K562 (cell line): ENCODE measurements at regions not wholly inside any gene's neighbourhood (a gene's known extent, or its start where the extent isn't known, plus 50 kb on each side); places are given as distances from the start of the nearest gene placed in this dataset.

Experiments
- CBX8 ChIP-seq: fragments of 200-600 bp; sonication (generic); IDR thresholded peaks from 2 replicates; pipeline ENCODE4 v1.6.1; 2012; ENCODE audit warnings: borderline replicate concordance, mixed run types, low read depth, mild to moderate bottlenecking, moderate library complexity, mixed read lengths, low read length, control low read depth, inconsistent platforms; ENCODE audit not compliant: poor library complexity, severe bottlenecking; ENCODE audit errors: extremely low read depth
- CSDE1 ChIP-seq, 2 experiments: fragments of 450-650 bp; IDR thresholded peaks; 2 replicates each; pipeline ENCODE4 v1.6.1; 2016; ENCODE audit warnings: mild to moderate bottlenecking in 1 of 2
- EHMT2 ChIP-seq: fragments of 450-650 bp; IDR thresholded peaks from 2 replicates; pipeline ENCODE4 v1.6.1; 2018; ENCODE audit warnings: antibody characterized with exemption
- FOXA3 ChIP-seq, 2 experiments: fragments of 450-650 bp in 1 of 2; sonication (generic) in 1 of 2; formaldehyde crosslinking; IDR thresholded peaks in 1 of 2; conservative IDR thresholded peaks in 1 of 2; 2 replicates each; pipeline versions ENCODE4 v1.4.0 to v1.8.0; 2020 to 2022; ENCODE audit warnings: mild to moderate bottlenecking in 2 of 2, missing genetic modification reagents in 1 of 2
- HNRNPH1 ChIP-seq: fragments of 200-400 bp; formaldehyde crosslinking; optimal IDR thresholded peaks from 2 replicates; pipeline ENCODE3; 2017; ENCODE audit warnings: low read depth, mild to moderate bottlenecking, low read length, moderate library complexity
- ID3 ChIP-seq, 2 experiments: fragments of 250-450 bp in 1 of 2; fragments of 450-650 bp in 1 of 2; sonication (Bioruptor Pico) in 1 of 2; IDR thresholded peaks; 2 replicates each; pipeline versions ENCODE4 v1.6.1 to v1.8.0; 2016 to 2021; ENCODE audit warnings: mild to moderate bottlenecking in 2 of 2, moderate library complexity in 2 of 2, missing compliant biosample characterization in 1 of 2, missing genetic modification characterization in 1 of 2
- LARP7 ChIP-seq: fragments of 450-650 bp; IDR thresholded peaks from 2 replicates; pipeline ENCODE4 v1.6.1; 2016
- NFIC ChIP-seq: fragments of 450-650 bp; IDR thresholded peaks from 2 replicates; pipeline ENCODE4 v1.6.1; 2017; ENCODE audit warnings: mild to moderate bottlenecking, inconsistent platforms
- PKNOX1 ChIP-seq: fragments of 450-650 bp; IDR thresholded peaks from 2 replicates; pipeline ENCODE4 v1.6.1; 2016
- REST ChIP-seq, 2 experiments: fragments of 450-650 bp; formaldehyde crosslinking in 1 of 2; IDR thresholded peaks; 2 replicates each; pipeline versions ENCODE4 v1.4.0 to v1.6.1; 2014 to 2020; ENCODE audit warnings: mild to moderate bottlenecking in 2 of 2, borderline replicate concordance in 1 of 2, low read depth in 1 of 2
- RFX1 ChIP-seq: fragments of 450-650 bp; IDR thresholded peaks from 2 replicates; pipeline ENCODE4 v1.6.1; 2016; ENCODE audit warnings: mild to moderate bottlenecking, moderate library complexity
- SMAD2 ChIP-seq: fragments of 150-350 bp; IDR thresholded peaks from 2 replicates; pipeline ENCODE4 v1.6.1; 2014; ENCODE audit warnings: low read depth, mild to moderate bottlenecking, low read length
- SRSF3 ChIP-seq: fragments of 200-400 bp; formaldehyde crosslinking; IDR thresholded peaks from 2 replicates; pipeline ENCODE4 v1.6.1; 2016; ENCODE audit warnings: mild to moderate bottlenecking, low read length, moderate library complexity; ENCODE audit not compliant: insufficient read depth
- TCF15 ChIP-seq: fragments of 250-450 bp; sonication (Bioruptor Pico); IDR thresholded peaks from 2 replicates; pipeline ENCODE4 v1.8.0; 2022; ENCODE audit warnings: moderate library complexity, mild to moderate bottlenecking, inconsistent platforms
- USF2 ChIP-seq: sonication (generic); formaldehyde crosslinking; IDR thresholded peaks from 2 replicates; pipeline ENCODE4 v1.5.0; 2020; ENCODE audit warnings: missing genetic modification reagents
- ZNF3 ChIP-seq: fragments of 250-450 bp; sonication (Bioruptor Pico); IDR thresholded peaks from 2 replicates; pipeline ENCODE4 v1.5.0; 2021; ENCODE audit warnings: mild to moderate bottlenecking, moderate library complexity
- ZNF77 ChIP-seq: fragments of 250-450 bp; sonication (Bioruptor Pico); IDR thresholded peaks from 2 replicates; pipeline ENCODE4 v1.5.0; 2020

GRCh38 chr1:75991497-75992114 lies 59.4 kb upstream of the ASB17 start (continued):
- no peak for TF ChIP-seq USF2
- no peak for TF ChIP-seq ZNF3 (CRISPR knock-in tag)
- TF ChIP-seq FOXA3 (CRISPR knock-in tag; conservative IDR thresholded peaks at IDR 0.05 in 1 of 2, IDR thresholded peaks at IDR 0.05 in 1 of 2) = peak in 1 of 2 experiments; percentile 55; a peak in 1 of 4 replicates
- TF ChIP-seq ZNF77 (CRISPR knock-in tag) = no peak
- peak; percentile 96 for TF ChIP-seq RFX1
- no peak for TF ChIP-seq HNRNPH1
- TF ChIP-seq SRSF3 = no peak
- TF ChIP-seq ID3 (CRISPR knock-in tag; IDR thresholded peaks at IDR 0.05) = no peak
- TF ChIP-seq ID3 (tag; IDR thresholded peaks at IDR 0.05) = no peak
- no peak for TF ChIP-seq SMAD2
- peak; percentile 29; the same call in 1 of the 2 replicates for TF ChIP-seq PKNOX1
- TF ChIP-seq CSDE1 (IDR thresholded peaks at IDR 0.05) = peak in 1 of 2 experiments; percentile 71; a peak in 2 of 4 replicates
- no peak for TF ChIP-seq CBX8
- TF ChIP-seq NFIC = peak; percentile 99
- TF ChIP-seq EHMT2 = no peak
- no peak for TF ChIP-seq TCF15
- no peak for TF ChIP-seq LARP7
- peak; percentile 54 for TF ChIP-seq REST (IDR thresholded peaks at IDR 0.05; ENCODE audit: borderline replicate concordance)
- no peak for TF ChIP-seq REST (CRISPR knock-in tag; IDR thresholded peaks at IDR 0.05; ENCODE audit: low read depth)
